GF-D8 (cell line): ENCODE measurements at regions not wholly inside any gene's neighbourhood (a gene's known extent, or its start where the extent isn't known, plus 50 kb on each side); places are given as distances from the start of the nearest gene placed in this dataset.

ENCODE experiments used
- DNase-seq: peaks from one replicate; lab custom pipeline; 2025; lab: John Stamatoyannopoulos, UW

GRCh38 chr18:34075963-34076860 lies 148.5 kb downstream of the NOL4 start:
- DNase-seq = no peak

- no peak for DNase-seq
These were observed 163.5 kb downstream of the NOL4 start for GRCh38 chr18:34061226-34061625.

- DNase-seq = no peak
These were observed 169.5 kb downstream of the NOL4 start for GRCh38 chr18:34055227-34055626.

GRCh38 chr18:34050661-34051060 lies 174.1 kb downstream of the NOL4 start:
- no peak for DNase-seq

GRCh38 chr18:34049511-34049910 lies 175.2 kb downstream of the NOL4 start:
- no peak for DNase-seq

- no peak for DNase-seq
These were observed 176.3 kb downstream of the NOL4 start for GRCh38 chr18:34048423-34048822.

GRCh38 chr18:34042423-34043146 lies 182.1 kb downstream of the NOL4 start:
- no peak for DNase-seq

GRCh38 chr18:34039611-34040010 lies 185.1 kb downstream of the NOL4 start:
- no peak for DNase-seq

- DNase-seq = no peak
These were observed 185.5 kb downstream of the NOL4 start for GRCh38 chr18:34039201-34039600.

- DNase-seq = no peak
These were observed 186.6 kb downstream of the NOL4 start for GRCh38 chr18:34038086-34038485.

GRCh38 chr18:34033968-34034367 lies 190.7 kb downstream of the NOL4 start:
- DNase-seq = no peak

- DNase-seq = no peak
These were observed 192.9 kb downstream of the NOL4 start for GRCh38 chr18:34031810-34032209.

GRCh38 chr18:34028324-34028723 lies 196.4 kb downstream of the NOL4 start:
- DNase-seq = no peak

- no peak for DNase-seq
These were observed 199.4 kb downstream of the NOL4 start for GRCh38 chr18:34025191-34025801.

GRCh38 chr18:34023471-34023870 lies 201.2 kb downstream of the NOL4 start:
- DNase-seq = no peak

GRCh38 chr18:34018336-34018735 lies 206.4 kb downstream of the NOL4 start:
- no peak for DNase-seq

- no peak for DNase-seq
These were observed 221.0 kb downstream of the NOL4 start for GRCh38 chr18:34003687-34004086.

- no peak for DNase-seq
These were observed 222.6 kb downstream of the NOL4 start for GRCh38 chr18:34002130-34002529.

- no peak for DNase-seq
These were observed 223.3 kb downstream of the NOL4 start for GRCh38 chr18:34001376-34001775.

- no peak for DNase-seq
These were observed 237.5 kb downstream of the NOL4 start for GRCh38 chr18:33987206-33987605.

GRCh38 chr18:33983126-33983525 lies 241.6 kb downstream of the NOL4 start:
- DNase-seq = no peak

- DNase-seq = no peak
These were observed 264.3 kb downstream of the NOL4 start for GRCh38 chr18:33960417-33960816.

- DNase-seq = no peak
These were observed 265.1 kb downstream of the NOL4 start for GRCh38 chr18:33959609-33960008.
